Esophagus squamous epithelium (tissue), 5 donors: ENCODE measurements at regions not wholly inside any gene's neighbourhood (a gene's known extent, or its start where the extent isn't known, plus 50 kb on each side); places are given as distances from the start of the nearest gene placed in this dataset.

Source experiments
- DNase-seq: peaks from one replicate; lab custom pipeline; 2025; lab: John Stamatoyannopoulos, UW
- H3K27ac ChIP-seq, 4 donors: fragments of 200-600 bp; sonication (generic); one replicate each; pipeline ENCODE4 v1.5.1; 2016 to 2019; ENCODE audit warnings: mild to moderate bottlenecking in 1 of 4
- H3K27me3 ChIP-seq, 4 donors: fragments of 200-600 bp; sonication (generic); 1 replicate in 3 of 4; 2 replicates in 1 of 4; pipeline versions ENCODE4 v1.5.1 to v1.6.0; 2017 to 2021; ENCODE audit warnings: antibody characterized with exemption in 1 of 4
- H3K36me3 ChIP-seq, 3 donors: fragments of 200-600 bp; sonication (generic); one replicate each; pipeline ENCODE4 v1.5.1; 2016 to 2019
- H3K4me1 ChIP-seq, 3 donors: fragments of 200-600 bp; sonication (generic); one replicate each; pipeline ENCODE4 v1.5.1; 2017 to 2019
- H3K4me3 ChIP-seq, 4 donors: fragments of 200-600 bp; sonication (generic); 1 replicate in 3 of 4; 2 replicates in 1 of 4; pipeline ENCODE4 v1.5.1; 2016 to 2019; ENCODE audit warnings: mild to moderate bottlenecking in 2 of 4, moderate library complexity in 1 of 4
- H3K9me3 ChIP-seq, 3 donors: fragments of 200-600 bp; sonication (generic); one replicate each; pipeline ENCODE4 v1.5.1; 2016 to 2019
- CTCF ChIP-seq, 6 experiments: fragments of 450-650 bp in 4 of 6; fragments of 200-600 bp in 2 of 6; sonication (generic) in 2 of 6; IDR thresholded peaks; one replicate each; pipeline ENCODE4 v1.5.1; 2016 to 2019; ENCODE audit warnings: antibody characterized with exemption in 6 of 6, mild to moderate bottlenecking in 4 of 6, moderate library complexity in 4 of 6
- POLR2A ChIP-seq, 4 donors: fragments of 450-650 bp; IDR thresholded peaks; one replicate each; pipeline ENCODE4 v1.6.1; 2017; ENCODE audit warnings: antibody characterized with exemption in 4 of 4, mild to moderate bottlenecking in 4 of 4, moderate library complexity in 3 of 4
- WGBS, 2 donors: methylation state at CpG; one replicate each; pipeline ENCODE4 v1.1.5; 2018; 5-methylcytosine and 5-hydroxymethylcytosine counted together
- intact Hi-C: fragments of 100-400 bp; cut with DNase I; formaldehyde crosslinking; loops from one replicate; pipeline ENCODE4 v1.15.0; 2022
- donor health status: DM: yes; HTN: yes; CAD: no.

- H3K9me3 ChIP-seq = no peaks in the 10 kb centered on the region
- no peak for DNase-seq
- H3K27me3 ChIP-seq = no peaks in the 10 kb centered on the region
- no peak overlapping the region for H3K4me3 ChIP-seq
- WGBS, 2 donors = 36 to 65% methylated on average over 2 of the region's 2 CpGs
- TF ChIP-seq POLR2A (IDR thresholded peaks at IDR 0.05) (no peak), CTCF (IDR thresholded peaks at IDR 0.05) (no peak)
- no peaks in the 10 kb centered on the region for H3K36me3 ChIP-seq
- no peaks in the 10 kb centered on the region for H3K4me1 ChIP-seq
- intact Hi-C loops = no loop called here
- H3K27ac ChIP-seq = no peak overlapping the region
Observed at GRCh38 chr13:33692531-33692930, 125.4 kb upstream of the RFC3 start.

GRCh38 chr13:33694546-33694945 is 123.4 kb upstream of the RFC3 start:
- Histone ChIP-seq H3K27ac (no peak overlapping the region), H3K27me3 (no peaks in the 10 kb centered on the region), H3K4me3 (no peak overlapping the region), H3K36me3 (no peaks in the 10 kb centered on the region), H3K9me3 (no peaks in the 10 kb centered on the region), H3K4me1 (no peaks in the 10 kb centered on the region)
- no peak for DNase-seq
- TF ChIP-seq CTCF (IDR thresholded peaks at IDR 0.05) (no peak), POLR2A (IDR thresholded peaks at IDR 0.05) (no peak)
- intact Hi-C loops = no loop called here

- TF ChIP-seq CTCF (IDR thresholded peaks at IDR 0.05) = no peak
- no peak for TF ChIP-seq POLR2A (IDR thresholded peaks at IDR 0.05)
- intact Hi-C loops = no loop called here
- WGBS, 2 donors = 78 to 91% methylated on average over 1 of the region's 1 CpG
- Histone ChIP-seq H3K4me3 (no peak overlapping the region), H3K27ac (no peak overlapping the region), H3K27me3 (no peaks in the 10 kb centered on the region), H3K4me1 (no peaks in the 10 kb centered on the region), H3K36me3 (no peaks in the 10 kb centered on the region), H3K9me3 (no peaks in the 10 kb centered on the region)
- no peak for DNase-seq
Observed at GRCh38 chr13:33696530-33696929, 121.4 kb upstream of the RFC3 start.

- no peak overlapping the region for H3K27ac ChIP-seq
- no peak overlapping the region for H3K4me3 ChIP-seq
- no peak for DNase-seq
- no peaks in the 10 kb centered on the region for H3K27me3 ChIP-seq
- no peaks in the 10 kb centered on the region for H3K36me3 ChIP-seq
- H3K9me3 ChIP-seq = no peaks in the 10 kb centered on the region
- intact Hi-C loops = no loop called here
- H3K4me1 ChIP-seq = no peaks in the 10 kb centered on the region
- TF ChIP-seq POLR2A (IDR thresholded peaks at IDR 0.05) (no peak), CTCF (IDR thresholded peaks at IDR 0.05) (no peak)
- WGBS, 2 donors = 81 to 93% methylated on average over 1 of the region's 1 CpG
Observed at GRCh38 chr13:33697926-33698325, 120.0 kb upstream of the RFC3 start.

GRCh38 chr13:33707449-33707848 is 110.5 kb upstream of the RFC3 start:
- 81 to 89% methylated on average over 2 of the region's 3 CpGs for WGBS, 2 donors
- Histone ChIP-seq H3K36me3 (no peaks in the 10 kb centered on the region), H3K4me1 (no peaks in the 10 kb centered on the region), H3K27me3 (no peaks in the 10 kb centered on the region), H3K4me3 (no peak overlapping the region), H3K9me3 (peaks cover 0 to 5% (median 0%) of the 10 kb centered on the region in 3 donors), H3K27ac (no peak overlapping the region)
- no peak for DNase-seq
- no peak for TF ChIP-seq POLR2A (IDR thresholded peaks at IDR 0.05)
- no peak for TF ChIP-seq CTCF (IDR thresholded peaks at IDR 0.05)
- intact Hi-C loops = no loop called here
